B cell (primary cell): ENCODE measurements at regions not wholly inside any gene's neighbourhood (a gene's known extent, or its start where the extent isn't known, plus 50 kb on each side); places are given as distances from the start of the nearest gene placed in this dataset.

Experiments used
- ATAC-seq: fragments of 200-7000 bp; cut with Tn5 transposase; one replicate; pipeline ENCODE4 v1.10.0; 2021; ENCODE audit warnings: low read depth, mild to moderate bottlenecking, moderate number of reproducible peaks, moderate library complexity
- CTCF ChIA-PET: fragments of 350-600 bp; sonication (Branson Sonifier 250); formaldehyde crosslinking; loops from one replicate; lab custom pipeline; 2021; ENCODE audit warnings: antibody characterized with exemption, inconsistent platforms; lab: Charles Lee
- POLR2A ChIA-PET: fragments of 350-600 bp; sonication (Branson Sonifier 250); formaldehyde crosslinking; loops from one replicate; lab custom pipeline; 2021; ENCODE audit warnings: antibody characterized with exemption; lab: Charles Lee
- DNase-seq: peaks from one replicate; pipeline ENCODE4 v3.0.0; 2013
- H2AFZ ChIP-seq: 2 replicates; pipeline ENCODE4 v1.6.1; 2012; ENCODE audit warnings: mild to moderate bottlenecking, low read depth, low read length; ENCODE audit not compliant: insufficient read depth, poor library complexity, severe bottlenecking
- H3K27ac ChIP-seq, 2 donors: 1 replicate in 1 of 2; 2 replicates in 1 of 2; pipeline ENCODE4 v1.5.1; 2012 to 2013; ENCODE audit warnings: low read length in 2 of 2, mild to moderate bottlenecking in 2 of 2, moderate library complexity in 1 of 2
- H3K27me3 ChIP-seq, 4 experiments: fragments of 200-600 bp in 1 of 4; sonication (generic) in 1 of 4; replicated peaks in 1 of 4; 1 replicate in 2 of 4; 2 replicates in 2 of 4; pipeline versions ENCODE4 v1.6.1 to v1.7.0; 2013 to 2016; ENCODE audit warnings: low read length in 3 of 4, mild to moderate bottlenecking in 2 of 4, mixed read lengths in 1 of 4, moderate library complexity in 1 of 4; ENCODE audit not compliant: insufficient read depth in 4 of 4, control insufficient read depth in 3 of 4; ENCODE audit errors: control extremely low read depth in 1 of 4
- H3K36me3 ChIP-seq, 2 experiments: replicated peaks in 1 of 2; 1 replicate in 1 of 2; 2 replicates in 1 of 2; pipeline versions ENCODE4 v1.6.1 to v1.7.1; 2013; ENCODE audit warnings: low read length in 1 of 2; ENCODE audit not compliant: insufficient read depth in 2 of 2, control insufficient read depth in 1 of 2; ENCODE audit errors: control extremely low read depth in 1 of 2, extremely low read depth in 1 of 2
- H3K4me1 ChIP-seq, 2 donors: fragments of 200-600 bp in 1 of 2; sonication (generic) in 1 of 2; 1 replicate in 1 of 2; 2 replicates in 1 of 2; pipeline versions ENCODE4 v1.5.1 to v1.6.1; 2013 to 2017; ENCODE audit warnings: low read length in 2 of 2; ENCODE audit not compliant: control insufficient read depth in 2 of 2, insufficient read depth in 2 of 2
- H3K4me2 ChIP-seq: replicated peaks from 2 replicates; pipeline ENCODE3; 2012; ENCODE audit warnings: mild to moderate bottlenecking, low read depth, low read length; ENCODE audit not compliant: poor library complexity, severe bottlenecking
- H3K4me3 ChIP-seq, 5 experiments: fragments of 200-600 bp in 1 of 5; sonication (generic) in 1 of 5; 1 replicate in 3 of 5; 2 replicates in 2 of 5; pipeline versions ENCODE4 v1.5.1 to v1.7.0; 2011 to 2016; ENCODE audit warnings: low read length in 4 of 5, mild to moderate bottlenecking in 4 of 5, low read depth in 2 of 5, control low read depth in 1 of 5, moderate library complexity in 1 of 5; ENCODE audit not compliant: insufficient read depth in 1 of 5; ENCODE audit errors: control extremely low read depth in 1 of 5, extremely low read depth in 1 of 5
- H3K79me2 ChIP-seq: fragments of 200-600 bp; sonication (generic); one replicate; pipeline ENCODE4 v1.6.0; 2016; ENCODE audit warnings: low read length; ENCODE audit not compliant: control insufficient read depth, insufficient read depth
- H3K9ac ChIP-seq: fragments of 200-600 bp; sonication (generic); 2 replicates; pipeline ENCODE4 v1.6.1; 2017; ENCODE audit warnings: mild to moderate bottlenecking, low read length, moderate library complexity
- H3K9me3 ChIP-seq, 3 donors: one replicate each; pipeline versions ENCODE4 v1.6.1 to v1.7.1; 2013; ENCODE audit warnings: low read length in 2 of 3; ENCODE audit not compliant: control insufficient read depth in 2 of 3, insufficient read depth in 1 of 3; ENCODE audit errors: control extremely low read depth in 1 of 3
- H4K20me1 ChIP-seq: 2 replicates; pipeline ENCODE4 v1.6.0; 2012; ENCODE audit warnings: mild to moderate bottlenecking, low read length; ENCODE audit not compliant: insufficient read depth, control insufficient read depth, poor library complexity, severe bottlenecking
- H3K27ac Mint-ChIP-seq: one replicate; pipeline ENCODE4 v1.8.0; 2021; ENCODE audit warnings: mixed read lengths
- H3K27me3 Mint-ChIP-seq: one replicate; pipeline ENCODE4 v1.8.0; 2021; ENCODE audit warnings: mixed read lengths
- H3K4me1 Mint-ChIP-seq: one replicate; pipeline ENCODE4 v1.8.0; 2021; ENCODE audit warnings: mixed read lengths
- H3K4me3 Mint-ChIP-seq: one replicate; pipeline ENCODE4 v1.8.0; 2021; ENCODE audit warnings: mixed read lengths
- H3K9me3 Mint-ChIP-seq: one replicate; pipeline ENCODE4 v1.8.0; 2022; ENCODE audit warnings: mixed read lengths; ENCODE audit not compliant: insufficient read depth
- EZH2 ChIP-seq: IDR thresholded peaks from 2 replicates; pipeline ENCODE4 v1.6.1; 2012; ENCODE audit warnings: borderline replicate concordance, low read depth, mild to moderate bottlenecking, moderate library complexity, low read length; ENCODE audit not compliant: insufficient read depth, poor library complexity, severe bottlenecking
- WGBS: methylation state at CpG from one replicate; pipeline ENCODE4 v1.1.5; 2013; ENCODE audit warnings: missing lambda C conversion rate; ENCODE audit not compliant: insufficient coverage; 5-methylcytosine and 5-hydroxymethylcytosine counted together
- intact Hi-C: fragments of 100-400 bp; cut with micrococcal nuclease; formaldehyde crosslinking; loops from one replicate; pipeline ENCODE4 v1.10.0; 2022
- TF ChIP-seq, protein P1 (sequence below): fragments of 200-600 bp; IDR thresholded peaks from one replicate; pipeline ENCODE4 v1.8.0; 2022; ENCODE audit warnings: antibody characterized with exemption, mild to moderate bottlenecking

DNA sequence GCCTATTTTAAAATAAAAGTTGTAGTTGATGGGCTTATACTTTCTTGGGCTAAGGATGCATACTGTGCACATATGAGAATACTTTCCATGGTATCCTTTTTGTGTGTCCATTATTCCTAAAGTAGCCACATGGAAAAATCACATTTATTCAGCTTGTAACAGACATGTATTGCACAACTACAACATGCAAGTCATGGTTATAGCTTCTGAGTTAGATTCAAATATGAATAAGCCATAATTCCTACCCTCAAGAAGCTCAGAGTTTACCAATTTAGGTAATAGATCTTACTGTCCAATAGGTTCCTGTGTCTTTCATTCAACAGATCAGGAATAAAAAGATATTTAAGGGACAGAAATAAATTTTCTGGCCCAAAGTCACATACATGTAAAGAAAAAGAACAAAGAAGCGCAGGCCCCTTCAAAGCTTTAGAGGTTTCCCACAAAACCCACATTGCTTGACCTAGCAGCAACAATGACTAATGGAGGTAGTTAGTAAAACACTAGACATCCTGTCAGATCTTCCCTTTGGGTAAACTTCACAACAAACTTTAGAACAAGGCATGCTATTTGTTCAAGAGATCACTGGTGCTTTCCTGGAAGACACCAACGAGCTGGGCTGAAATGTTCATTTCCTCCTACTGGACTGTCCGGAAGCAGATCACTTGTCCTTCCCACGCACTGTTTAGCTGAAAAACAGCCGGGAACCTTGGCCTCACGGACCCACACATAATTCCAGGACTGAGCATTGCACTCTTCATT, 78.4 kb upstream of the ITGA1 start:
- no peak for ATAC-seq
- no peaks in the 10 kb centered on the region for H3K36me3 ChIP-seq
- no peak overlapping the region for H3K27ac Mint-ChIP-seq
- 57% methylated on average over 3 of the region's 6 CpGs for WGBS
- H3K79me2 ChIP-seq: no peaks in the 10 kb centered on the region
- ChIA-PET POLR2A (no interaction called here), CTCF (no interaction called here)
- no peak for DNase-seq
- no peaks in the 10 kb centered on the region for H3K27me3 ChIP-seq
- no peaks in the 10 kb centered on the region for H3K4me1 ChIP-seq
- no peak overlapping the region for H3K4me3 Mint-ChIP-seq
- H3K9me3 ChIP-seq: no peaks in the 10 kb centered on the region
- no peak overlapping the region for H3K4me2 ChIP-seq
- no peak for TF ChIP-seq EZH2
- TF ChIP-seq, protein P1, sequence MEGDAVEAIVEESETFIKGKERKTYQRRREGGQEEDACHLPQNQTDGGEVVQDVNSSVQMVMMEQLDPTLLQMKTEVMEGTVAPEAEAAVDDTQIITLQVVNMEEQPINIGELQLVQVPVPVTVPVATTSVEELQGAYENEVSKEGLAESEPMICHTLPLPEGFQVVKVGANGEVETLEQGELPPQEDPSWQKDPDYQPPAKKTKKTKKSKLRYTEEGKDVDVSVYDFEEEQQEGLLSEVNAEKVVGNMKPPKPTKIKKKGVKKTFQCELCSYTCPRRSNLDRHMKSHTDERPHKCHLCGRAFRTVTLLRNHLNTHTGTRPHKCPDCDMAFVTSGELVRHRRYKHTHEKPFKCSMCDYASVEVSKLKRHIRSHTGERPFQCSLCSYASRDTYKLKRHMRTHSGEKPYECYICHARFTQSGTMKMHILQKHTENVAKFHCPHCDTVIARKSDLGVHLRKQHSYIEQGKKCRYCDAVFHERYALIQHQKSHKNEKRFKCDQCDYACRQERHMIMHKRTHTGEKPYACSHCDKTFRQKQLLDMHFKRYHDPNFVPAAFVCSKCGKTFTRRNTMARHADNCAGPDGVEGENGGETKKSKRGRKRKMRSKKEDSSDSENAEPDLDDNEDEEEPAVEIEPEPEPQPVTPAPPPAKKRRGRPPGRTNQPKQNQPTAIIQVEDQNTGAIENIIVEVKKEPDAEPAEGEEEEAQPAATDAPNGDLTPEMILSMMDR: no peak
- no peaks in the 10 kb centered on the region for H3K27me3 Mint-ChIP-seq
- no peak overlapping the region for H3K9ac ChIP-seq
- H3K27ac ChIP-seq: no peak overlapping the region
- no peaks in the 10 kb centered on the region for H3K9me3 Mint-ChIP-seq
- no peaks in the 10 kb centered on the region for H3K4me1 Mint-ChIP-seq
- intact Hi-C loops: no loop called here
- no peak overlapping the region for H2AFZ ChIP-seq
- no peaks in the 10 kb centered on the region for H4K20me1 ChIP-seq
- H3K4me3 ChIP-seq: no peak overlapping the region

DNA sequence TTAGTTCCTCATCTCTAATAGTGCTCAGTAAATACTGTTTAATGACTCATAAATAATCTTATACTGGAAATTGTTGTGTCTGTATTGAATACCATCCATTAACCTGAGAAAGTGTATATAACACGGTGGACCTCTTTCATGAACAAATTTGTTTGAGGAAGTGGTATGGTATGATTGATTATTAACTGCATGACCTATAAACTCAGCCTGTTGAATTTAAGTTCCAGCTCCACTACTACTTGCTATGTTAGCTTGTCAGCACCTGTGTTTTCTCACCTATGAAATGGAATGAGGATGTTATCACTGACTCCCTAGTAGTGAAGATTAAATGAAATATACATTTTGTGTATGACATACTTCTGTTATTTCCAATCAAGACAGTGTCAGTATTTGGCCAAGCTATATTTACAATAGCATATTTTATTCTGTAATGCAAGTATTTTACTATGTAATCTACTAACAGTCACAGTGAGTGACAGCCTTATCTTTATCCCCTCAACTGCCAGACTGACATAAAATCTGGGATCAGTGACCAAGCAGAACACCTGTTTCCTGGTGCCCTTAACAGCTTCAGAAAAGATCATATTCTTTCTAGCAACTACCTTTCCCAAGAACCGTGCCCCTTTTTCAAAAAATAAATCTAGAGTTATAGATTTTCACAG, 77.3 kb upstream of the ITGA1 start:
- H3K4me1 Mint-ChIP-seq: no peaks in the 10 kb centered on the region
- intact Hi-C loops: no loop called here
- no peak overlapping the region for H3K4me2 ChIP-seq
- H2AFZ ChIP-seq: no peak overlapping the region
- WGBS: no CpG with 5 or more reads among the region's 2 CpGs
- H3K27ac Mint-ChIP-seq: no peak overlapping the region
- no peak overlapping the region for H3K4me3 ChIP-seq
- H3K4me3 Mint-ChIP-seq: no peak overlapping the region
- H3K36me3 ChIP-seq: no peaks in the 10 kb centered on the region
- H3K27me3 ChIP-seq: no peaks in the 10 kb centered on the region
- H3K27ac ChIP-seq: no peak overlapping the region
- H4K20me1 ChIP-seq: no peaks in the 10 kb centered on the region
- H3K79me2 ChIP-seq: no peaks in the 10 kb centered on the region
- H3K9me3 Mint-ChIP-seq: no peaks in the 10 kb centered on the region
- TF ChIP-seq, protein P1: no peak
- TF ChIP-seq EZH2: no peak
- H3K4me1 ChIP-seq: no peaks in the 10 kb centered on the region
- POLR2A ChIA-PET: no interaction called here
- no peak for DNase-seq
- no peak overlapping the region for H3K9ac ChIP-seq
- CTCF ChIA-PET: interaction anchor here (1.8 kb wide), 1 partner anchor 205 kb away, joined by 4 read pairs; no protein-coding TSS in a partner anchor
- no peak for ATAC-seq
- no peaks in the 10 kb centered on the region for H3K27me3 Mint-ChIP-seq
- no peaks in the 10 kb centered on the region for H3K9me3 ChIP-seq
